GM12892 (cell line): ENCODE measurements at regions not wholly inside any gene's neighbourhood (a gene's known extent, or its start where the extent isn't known, plus 50 kb on each side); places are given as distances from the start of the nearest gene placed in this dataset.

Experiments used
- POLR2A ChIP-seq: IDR thresholded peaks from 2 replicates; pipeline ENCODE4 v1.6.1; 2011; ENCODE audit warnings: low read depth, low read length, control low read depth
- POLR2AphosphoS5 ChIP-seq: IDR thresholded peaks from 2 replicates; pipeline ENCODE4 v1.6.1; 2011; ENCODE audit warnings: low read depth, low read length, control low read depth

GRCh38 chr22:47564651-47565434 lies 802.4 kb downstream of the TBC1D22A start:
- TF ChIP-seq POLR2A, result no peak
- TF ChIP-seq POLR2AphosphoS5, result no peak
